NCI-H2107 treated with DMSO at 0.1 percent for 48 hours (cell line): ENCODE measurements at regions not wholly inside any gene's neighbourhood (a gene's known extent, or its start where the extent isn't known, plus 50 kb on each side); places are given as distances from the start of the nearest gene placed in this dataset.
"Not testable (repeated sequence)": the region's sequence is repeated elsewhere in the genome, so short reads cannot be mapped to it uniquely, and the experiment has no call there.

Source experiments
- DNase-seq: peaks from one replicate; lab custom pipeline; 2025; ENCODE audit not compliant: unreplicated experiment; lab: John Stamatoyannopoulos, UW

DNA sequence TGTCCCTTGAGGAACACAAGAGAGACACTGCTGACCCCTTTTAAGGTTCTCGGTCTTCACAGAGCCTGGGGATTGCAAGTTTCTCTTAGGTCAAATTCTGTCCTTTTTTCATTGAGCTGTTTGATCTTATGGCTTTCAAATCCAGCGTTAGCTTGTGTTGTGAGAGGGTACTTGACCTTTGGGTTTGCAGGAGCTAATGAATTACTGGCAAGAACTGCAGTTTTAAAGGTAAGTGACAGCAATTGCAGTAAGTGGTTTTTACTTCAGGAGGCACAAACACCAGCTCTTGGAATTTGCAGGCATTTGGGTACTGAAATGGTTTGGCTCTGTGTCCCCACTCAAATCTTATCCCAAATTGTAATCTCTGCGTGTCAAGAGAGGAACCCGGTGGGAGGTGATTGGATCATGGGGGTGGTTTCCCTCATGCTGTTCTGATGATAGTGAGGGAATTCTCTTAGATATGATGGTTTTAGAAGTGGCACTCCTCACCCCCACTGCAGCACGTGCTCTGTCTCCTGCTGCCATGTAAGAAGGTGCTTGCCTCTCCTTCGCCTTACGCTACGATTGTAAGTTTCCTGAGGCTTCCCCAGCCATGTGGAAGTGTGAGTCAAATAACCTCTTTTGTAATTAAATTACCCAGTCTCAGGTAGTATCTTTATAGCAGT is 134.5 kb upstream of the LYPLAL1 start:
- DNase-seq, result no peak

DNA sequence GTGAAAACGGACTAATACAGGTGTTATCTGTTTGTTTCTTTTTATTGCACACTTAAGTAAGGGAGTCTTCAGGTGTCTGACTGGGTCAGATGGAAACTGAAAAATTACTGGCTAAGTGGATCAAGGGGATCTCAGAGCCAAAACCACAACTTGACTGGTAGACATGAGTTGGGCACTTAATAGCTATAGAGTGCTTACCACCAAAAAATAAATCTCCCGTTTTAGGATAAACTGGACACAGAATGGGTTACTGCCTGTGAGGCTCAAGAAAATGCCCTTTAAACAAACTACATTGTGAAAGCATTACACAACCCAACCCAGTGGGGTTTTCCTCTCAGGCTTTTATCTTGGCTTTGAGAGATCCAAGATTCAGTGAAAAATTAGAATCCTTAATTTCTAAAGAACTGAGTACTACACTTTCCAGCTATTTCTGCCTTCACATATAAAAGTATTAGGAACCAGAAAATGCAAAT is 134.0 kb upstream of the LYPLAL1 start:
- DNase-seq, result no peak

DNA sequence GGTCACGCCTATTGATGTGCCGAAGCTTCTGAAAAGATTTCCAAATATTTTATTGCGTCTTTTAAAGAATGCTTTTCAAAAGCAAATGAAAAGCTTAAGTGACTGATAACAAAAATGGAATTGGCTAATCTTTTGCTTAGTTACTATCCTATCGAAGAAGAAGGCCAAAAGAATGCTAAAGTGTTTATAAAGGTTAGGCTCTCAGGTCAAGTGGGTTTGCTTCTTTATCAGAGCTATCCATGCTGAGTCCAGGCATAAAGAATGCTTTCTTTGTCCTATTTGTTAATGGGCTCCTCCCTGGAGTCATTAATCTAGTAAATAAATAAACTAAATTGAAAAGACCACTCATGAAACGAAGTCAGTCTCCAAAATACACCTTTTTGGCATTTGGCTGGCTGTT is 133.4 kb upstream of the LYPLAL1 start:
- no peak for DNase-seq

DNA sequence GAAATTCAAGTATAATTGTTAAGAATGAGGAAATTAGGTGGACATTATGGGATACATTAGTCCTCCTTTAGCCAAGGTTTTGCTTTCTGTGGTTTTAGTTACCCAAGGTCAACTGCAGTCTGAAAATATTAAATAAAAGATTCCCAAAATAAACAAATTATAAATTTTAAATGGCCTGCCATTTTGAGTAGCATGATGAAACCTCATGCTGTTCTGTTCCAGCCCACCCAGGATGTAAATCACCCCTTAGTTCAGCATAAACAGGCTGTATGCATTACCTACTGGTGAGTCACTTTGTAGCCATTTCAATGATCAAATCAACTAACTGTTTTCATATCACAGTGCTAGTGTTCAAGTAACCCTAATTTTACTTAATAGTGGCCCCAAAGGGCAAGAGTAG is 132.5 kb upstream of the LYPLAL1 start:
- DNase-seq, result no peak

DNA sequence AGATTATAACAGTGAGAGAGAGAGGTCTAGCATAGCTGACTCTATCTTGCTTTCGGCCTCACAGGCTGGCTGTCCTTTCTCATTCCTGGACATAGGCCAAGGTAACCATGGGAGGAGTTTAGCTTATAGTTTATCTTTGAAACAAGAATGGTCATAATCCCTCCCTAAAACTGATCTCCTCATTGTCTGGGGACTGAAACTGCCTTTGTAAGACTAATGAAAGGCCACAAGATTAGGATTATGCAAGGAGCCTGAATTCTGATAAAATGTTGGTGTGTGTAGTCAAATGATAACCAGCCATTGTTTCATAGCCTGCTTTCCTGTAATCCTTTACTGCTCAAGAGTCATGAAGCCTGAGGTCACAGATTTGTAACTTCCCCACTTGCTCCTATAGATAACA is 131.9 kb upstream of the LYPLAL1 start:
- no peak for DNase-seq

DNA sequence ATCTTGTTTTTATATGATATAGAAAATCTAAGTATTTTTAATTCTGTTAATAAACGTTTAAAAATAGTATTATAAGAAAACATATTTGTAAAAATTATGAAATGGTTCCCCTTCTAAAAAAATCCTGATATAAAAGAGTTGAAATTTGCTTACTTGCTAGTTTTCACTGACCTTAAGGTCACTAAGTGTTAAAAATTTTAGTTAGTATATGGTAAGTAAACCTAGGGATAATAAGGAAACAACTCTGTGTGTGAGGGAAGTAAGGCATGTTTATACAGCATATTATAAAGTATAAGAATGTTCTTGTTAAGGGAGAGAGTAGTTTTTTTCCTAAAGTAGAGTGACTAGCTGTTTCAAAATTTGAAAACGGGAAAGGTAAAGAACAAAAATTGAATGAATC is 130.9 kb upstream of the LYPLAL1 start:
- no peak for DNase-seq

DNA sequence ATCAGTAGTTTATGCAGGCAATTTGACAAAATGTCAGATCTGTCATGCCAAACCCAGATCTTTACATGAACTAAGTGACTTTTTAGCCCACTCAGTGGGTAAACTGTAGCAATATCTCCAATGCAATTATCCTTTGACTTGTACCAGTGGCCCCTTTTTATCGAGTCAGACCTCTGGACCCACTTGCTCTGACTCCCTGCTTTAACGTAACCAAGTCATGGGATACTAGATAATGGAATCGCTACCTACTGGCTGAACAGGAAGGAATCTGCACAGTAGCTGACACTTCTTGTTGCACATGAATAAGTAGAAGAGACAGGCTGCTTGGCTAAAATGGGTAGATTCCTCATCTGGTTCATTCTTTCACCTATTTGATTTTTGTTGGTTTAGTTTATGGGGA is 128.4 kb upstream of the LYPLAL1 start:
- DNase-seq, result no peak

DNA sequence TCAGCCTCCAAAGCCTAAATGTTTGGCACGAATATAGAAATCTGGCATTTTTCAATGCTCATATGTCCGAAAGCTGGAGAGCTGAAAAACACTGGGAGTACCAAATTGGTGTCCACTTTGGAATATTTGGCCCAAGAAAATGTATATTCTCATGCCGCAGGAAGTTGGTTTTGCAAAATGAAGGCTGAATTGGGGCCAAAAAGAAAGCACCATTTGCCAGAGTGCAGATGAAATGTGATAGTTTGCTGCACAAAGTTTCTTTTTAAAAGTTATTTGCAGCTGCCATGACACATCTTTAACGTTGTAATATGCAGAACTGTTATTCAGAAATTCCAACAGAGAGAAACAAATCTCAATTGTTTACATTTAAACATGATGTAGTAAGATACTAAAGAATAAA is 124.2 kb upstream of the LYPLAL1 start:
- no peak for DNase-seq

DNA sequence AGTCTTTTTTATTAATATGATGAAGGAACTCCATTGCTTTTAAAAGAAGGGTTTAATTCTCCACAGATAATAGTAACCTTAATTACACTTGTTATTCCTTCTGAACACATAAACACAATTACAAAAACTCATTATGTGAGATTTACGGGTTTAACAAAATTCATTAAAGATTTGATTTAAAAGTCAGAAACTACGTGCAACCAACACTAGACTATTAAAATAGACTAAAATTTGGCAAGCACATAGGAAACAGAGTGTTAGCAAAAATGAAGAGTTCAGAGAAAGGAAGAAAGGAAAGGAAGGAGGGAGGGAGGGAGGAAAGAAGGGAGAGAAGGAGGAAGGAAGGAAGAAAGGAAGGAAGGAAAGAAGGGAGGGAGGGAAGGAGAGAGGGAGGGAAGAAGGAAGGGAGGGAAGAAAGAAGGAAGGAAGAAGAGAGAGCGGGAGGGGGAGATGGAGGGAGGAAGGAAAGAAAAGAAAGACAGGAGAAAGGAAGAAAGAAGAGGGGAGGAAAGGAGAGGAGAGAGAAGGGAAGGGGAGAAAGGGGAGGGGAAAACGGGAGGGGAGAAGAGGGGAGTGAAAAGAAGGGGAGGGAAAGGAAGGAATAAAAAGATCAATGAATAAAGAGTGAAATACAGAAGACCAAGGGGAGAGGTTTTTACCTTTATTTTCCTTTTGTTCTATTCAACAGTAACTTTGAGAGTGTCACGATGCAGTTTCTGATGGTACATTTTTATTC is 123.4 kb upstream of the LYPLAL1 start:
- no peak for DNase-seq

DNA sequence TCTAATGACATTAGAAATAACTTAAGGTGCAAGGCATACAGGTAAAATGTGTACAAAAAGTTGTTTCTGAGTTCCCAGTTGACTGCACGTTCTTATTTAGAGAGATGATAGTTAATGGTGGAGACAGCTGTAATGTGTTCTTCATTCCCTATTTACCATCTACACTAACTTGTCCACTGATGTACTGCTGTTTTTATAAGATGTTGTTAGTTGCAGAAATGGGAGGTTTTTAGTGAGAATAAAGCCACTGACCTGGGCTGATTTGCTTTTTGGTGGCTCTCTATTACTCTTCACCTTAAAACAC is 122.9 kb upstream of the LYPLAL1 start:
- DNase-seq, result no peak

DNA sequence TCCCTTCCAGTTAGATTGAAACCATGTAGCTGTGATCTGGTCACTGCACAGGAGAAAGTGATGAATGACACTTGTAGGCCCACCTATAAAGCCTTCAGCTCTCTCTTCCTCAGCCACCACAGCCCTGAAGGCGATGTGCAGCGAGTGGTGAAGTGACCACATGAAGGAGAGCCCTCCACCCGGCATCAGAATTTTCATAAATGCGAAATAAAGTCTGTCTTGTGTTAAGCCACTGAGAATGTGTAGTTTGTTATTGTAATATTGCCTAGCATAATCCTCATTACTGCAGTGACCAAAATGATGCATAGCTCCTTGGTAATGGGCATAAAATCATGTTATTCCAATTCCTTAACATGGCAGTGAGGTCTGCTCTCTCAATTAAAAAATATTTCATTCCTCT is 122.1 kb upstream of the LYPLAL1 start:
- DNase-seq, result no peak

DNA sequence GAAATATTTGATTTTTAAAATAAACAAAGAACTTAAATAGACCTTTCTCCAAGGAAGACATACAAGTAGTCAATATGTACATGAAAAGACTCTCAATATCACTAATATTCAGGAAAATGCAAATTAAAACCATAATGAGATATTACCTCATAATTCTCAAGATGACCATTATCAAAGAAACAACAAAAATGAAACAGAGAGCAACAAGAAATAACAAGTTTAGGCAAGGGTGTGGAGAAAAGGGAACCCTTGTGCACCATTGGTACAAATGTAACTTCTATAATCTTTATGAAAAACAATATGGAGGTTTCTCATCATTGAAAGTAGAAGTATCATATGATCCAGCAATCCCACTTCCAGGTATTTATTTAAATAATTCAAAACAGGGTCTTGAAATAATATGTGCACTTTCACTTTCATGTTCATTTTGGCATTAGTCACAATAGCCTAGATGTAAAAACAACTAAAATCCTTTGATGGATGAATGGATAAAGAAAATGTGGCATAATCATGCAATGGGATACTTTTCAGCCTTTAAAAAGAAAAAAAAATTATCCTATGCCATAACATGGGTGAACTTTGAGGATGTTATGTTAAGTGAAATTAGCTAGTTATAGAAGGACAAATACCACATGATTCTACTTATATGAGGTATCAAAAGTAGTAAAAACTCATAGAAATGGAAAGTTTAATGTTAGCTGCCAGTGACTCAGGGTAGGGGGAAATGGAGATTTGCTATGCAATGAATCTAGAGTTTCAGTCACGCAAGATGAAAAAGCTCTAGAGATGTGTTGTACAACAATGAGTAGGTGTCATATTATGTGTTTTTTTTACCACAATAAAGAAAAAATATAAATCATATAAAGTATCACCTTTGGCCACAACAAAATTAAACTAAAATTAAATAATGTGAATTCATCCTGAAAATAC is 114.5 kb upstream of the LYPLAL1 start:
- DNase-seq, result no peak

DNA sequence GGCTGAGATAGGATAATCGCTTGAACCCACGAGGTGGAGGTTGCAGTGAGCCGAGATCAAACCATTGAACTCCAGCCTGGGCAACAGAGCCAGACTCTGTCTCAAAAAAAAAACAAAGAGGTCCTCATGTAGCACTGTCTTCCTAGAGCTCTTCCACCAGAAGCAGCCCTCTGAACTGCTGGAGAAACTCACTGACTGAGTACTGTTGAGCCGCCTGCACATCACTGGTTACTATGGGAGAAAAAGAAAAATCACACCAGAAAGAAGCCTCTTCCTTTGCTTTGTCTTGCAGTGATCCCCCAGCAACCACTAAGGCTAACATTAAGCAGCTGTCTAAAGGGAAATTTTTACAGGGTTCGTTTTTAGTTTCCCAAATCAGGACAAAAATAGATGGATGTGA is 112.9 kb upstream of the LYPLAL1 start:
- no peak for DNase-seq

DNA sequence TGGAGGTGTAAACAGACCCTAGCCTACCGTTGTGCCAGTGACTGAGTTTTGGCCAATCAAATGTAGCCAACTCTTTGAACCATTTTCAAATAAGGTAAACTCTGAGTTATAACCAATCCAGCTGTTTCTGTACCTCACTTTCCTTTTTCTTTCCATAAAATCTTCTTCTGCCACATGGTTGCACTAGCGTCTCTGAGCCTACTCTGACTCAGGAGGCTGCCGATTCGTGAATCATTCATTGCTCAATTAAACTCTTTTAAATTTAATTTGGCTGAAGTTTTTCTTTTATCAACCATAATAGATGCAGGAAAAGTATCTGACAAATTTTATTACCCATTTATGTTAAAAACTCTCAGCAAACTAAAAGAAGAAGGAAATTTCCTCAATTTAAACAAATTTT is 111.5 kb upstream of the LYPLAL1 start:
- DNase-seq, result no peak

DNA sequence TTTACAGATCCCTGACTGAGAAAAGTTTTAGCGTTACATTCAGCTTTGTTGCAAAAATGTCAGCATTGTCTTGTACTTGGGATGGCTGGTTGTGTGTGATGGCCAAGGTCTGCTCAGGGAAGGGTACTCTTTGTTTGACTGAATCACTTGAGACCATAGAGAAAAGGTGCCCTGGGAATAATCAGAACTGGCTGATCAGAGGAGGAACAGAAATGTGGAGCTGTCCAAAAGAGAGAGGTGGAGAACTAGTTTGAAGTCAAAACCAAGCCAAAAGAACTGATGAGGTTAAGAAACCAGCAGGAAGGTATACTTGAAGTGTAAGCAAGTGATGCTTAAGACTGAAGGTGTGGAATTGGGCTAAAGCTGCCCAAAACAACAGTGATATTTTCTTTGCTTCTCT is 107.6 kb upstream of the LYPLAL1 start:
- DNase-seq, result no peak

DNA sequence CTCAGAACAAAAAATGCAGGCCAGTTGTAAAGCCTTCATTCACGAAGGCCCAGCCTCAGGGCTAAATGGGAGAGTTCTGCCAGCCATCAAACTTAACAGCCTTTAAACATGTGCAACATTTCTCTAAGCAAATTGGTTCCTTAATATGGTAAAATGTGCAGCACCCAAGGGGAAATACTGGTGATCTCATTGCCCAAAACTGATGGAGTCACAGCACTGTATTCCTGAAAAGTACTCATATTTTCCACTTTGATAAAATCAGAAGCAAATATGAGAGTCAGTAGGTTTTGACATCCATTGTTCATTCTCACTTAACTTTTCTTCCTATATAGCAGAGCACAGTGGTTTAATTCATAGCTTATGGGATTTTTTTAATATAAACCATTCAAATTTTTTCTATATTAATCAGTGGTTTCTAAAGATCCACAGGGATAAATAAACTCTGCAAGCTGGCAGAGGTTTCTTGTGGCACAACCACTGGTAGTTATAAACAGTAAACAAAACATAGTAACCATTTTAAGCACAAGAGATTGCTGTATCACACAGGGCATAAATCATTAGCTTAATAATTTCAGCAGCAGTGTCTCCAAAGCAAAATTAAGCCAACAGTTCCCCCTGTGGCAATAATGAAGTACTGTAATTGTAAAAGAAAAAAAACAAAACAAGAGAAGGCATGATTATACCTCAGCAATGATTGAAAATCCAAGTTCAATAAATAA is 106.9 kb upstream of the LYPLAL1 start:
- DNase-seq, result no peak

DNA sequence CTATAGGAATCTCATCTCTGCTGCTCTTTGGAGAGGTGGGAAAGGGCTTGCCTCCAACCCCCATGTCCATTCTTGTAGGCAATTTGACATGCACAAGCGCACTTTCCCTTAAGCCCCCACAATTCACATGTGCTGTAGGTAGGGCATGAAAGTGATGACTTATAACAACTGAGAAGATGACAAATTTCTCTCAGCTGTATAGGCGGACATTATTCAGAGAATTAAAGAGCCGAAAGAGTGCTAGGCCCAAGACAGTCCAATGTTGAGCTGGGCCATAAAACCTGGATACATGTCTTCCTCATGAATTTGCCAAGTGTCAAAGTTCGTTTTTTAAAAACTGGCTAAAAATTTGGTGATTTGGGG is 106.3 kb upstream of the LYPLAL1 start:
- DNase-seq, result no peak

DNA sequence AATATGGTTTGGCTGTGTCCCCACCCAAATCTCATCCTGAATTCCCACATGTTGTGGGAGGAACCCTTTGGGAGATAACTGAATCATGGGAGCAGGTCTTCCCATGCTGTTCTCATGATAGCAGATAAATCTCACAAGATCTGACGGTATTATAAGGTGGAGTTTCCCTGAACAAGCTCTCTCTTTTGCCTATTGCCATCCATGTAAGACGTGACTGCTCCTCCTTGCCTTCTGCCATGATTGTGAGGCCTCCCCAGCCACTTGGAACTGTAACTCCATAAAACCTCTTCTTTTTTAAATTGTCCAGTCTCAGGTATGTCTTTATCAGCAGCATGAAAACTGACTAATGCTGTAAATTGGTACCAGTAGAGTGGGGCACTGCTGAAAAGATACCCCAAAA is 103.3 kb upstream of the LYPLAL1 start:
- not testable (repeated sequence) for DNase-seq

DNA sequence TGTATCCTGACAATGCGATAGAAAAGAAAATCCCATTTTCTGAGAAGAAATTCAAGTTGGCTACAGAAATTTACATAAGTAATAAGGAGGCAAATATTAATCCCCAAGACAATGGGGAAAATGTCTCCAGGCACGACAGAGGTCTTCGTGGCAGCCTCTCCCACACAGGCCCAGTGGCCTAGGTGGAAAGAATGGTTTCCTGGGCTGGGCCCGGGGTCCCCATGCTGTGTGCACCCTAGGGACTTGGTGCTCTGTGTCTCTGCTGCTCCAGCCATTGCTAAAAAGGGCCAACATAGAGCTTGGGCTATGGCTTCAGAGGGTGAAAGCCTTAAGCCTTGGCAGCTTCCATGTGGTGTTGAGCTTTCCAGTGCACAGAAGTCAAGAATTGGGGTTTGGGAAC is 102.5 kb upstream of the LYPLAL1 start:
- DNase-seq, result no peak

DNA sequence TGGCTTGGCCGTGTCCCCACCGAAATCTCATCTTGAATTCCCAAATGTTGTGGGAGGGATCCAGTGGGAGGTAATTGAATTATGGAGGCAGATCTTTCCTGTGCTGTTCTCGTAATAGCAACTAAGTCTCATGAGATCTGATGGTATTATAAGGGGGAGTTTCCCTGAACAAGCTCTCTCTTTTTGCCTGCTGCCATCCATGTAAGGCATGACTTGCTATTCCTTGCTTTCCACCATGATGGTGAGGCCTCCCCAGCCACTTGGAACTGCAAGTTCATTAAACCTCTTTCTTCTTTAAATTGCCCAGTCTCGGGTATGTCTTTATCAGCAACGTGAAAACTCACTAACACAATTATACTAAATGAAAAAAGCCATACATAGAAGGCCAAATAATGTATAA is 101.3 kb upstream of the LYPLAL1 start:
- no peak for DNase-seq

DNA sequence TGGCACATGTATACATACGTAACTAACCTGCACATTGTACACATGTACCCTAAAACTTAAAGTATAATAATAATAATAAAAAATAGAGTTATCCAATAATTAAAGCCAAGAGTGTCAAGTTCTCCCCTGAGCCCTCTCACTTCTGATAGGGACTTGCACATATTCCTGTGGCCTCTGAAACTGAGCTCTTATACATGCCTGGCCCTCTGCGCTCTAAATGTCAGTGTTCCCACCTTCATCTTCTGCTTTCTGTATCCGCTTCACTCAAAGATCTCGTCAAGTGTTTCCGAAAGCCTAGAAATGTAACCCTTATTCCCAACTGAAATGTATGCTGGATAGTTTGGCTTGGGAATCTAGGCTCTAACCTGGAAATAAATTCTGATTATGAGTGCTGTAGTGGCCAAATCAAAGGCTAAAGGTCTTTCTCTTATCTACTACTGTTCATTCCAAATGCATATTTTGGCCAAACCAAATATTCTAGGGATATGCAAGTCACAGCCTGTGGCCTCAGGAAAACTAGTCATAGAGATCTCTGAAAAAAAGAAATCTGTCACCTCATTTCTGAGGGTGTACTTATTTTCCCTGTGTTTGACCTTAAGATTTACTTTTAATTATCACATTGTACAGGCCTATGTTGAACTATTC is 99.5 kb upstream of the LYPLAL1 start:
- DNase-seq, result no peak
